Uterus (tissue), 2 donors: ENCODE measurements at regions not wholly inside any gene's neighbourhood (a gene's known extent, or its start where the extent isn't known, plus 50 kb on each side); places are given as distances from the start of the nearest gene placed in this dataset.

Experiments used
- CTCF ChIP-seq, 4 experiments: fragments of 200-600 bp in 2 of 4; fragments of 450-650 bp in 2 of 4; sonication (generic) in 2 of 4; IDR thresholded peaks; one replicate each; pipeline ENCODE4 v1.5.1; 2016 to 2019; ENCODE audit warnings: antibody characterized with exemption in 4 of 4, mild to moderate bottlenecking in 2 of 4, moderate library complexity in 1 of 4
- POLR2A ChIP-seq, 2 donors: fragments of 450-650 bp; IDR thresholded peaks; one replicate each; pipeline ENCODE4 v1.6.1; 2016; ENCODE audit warnings: antibody characterized with exemption in 2 of 2, mild to moderate bottlenecking in 1 of 2, moderate library complexity in 1 of 2

DNA sequence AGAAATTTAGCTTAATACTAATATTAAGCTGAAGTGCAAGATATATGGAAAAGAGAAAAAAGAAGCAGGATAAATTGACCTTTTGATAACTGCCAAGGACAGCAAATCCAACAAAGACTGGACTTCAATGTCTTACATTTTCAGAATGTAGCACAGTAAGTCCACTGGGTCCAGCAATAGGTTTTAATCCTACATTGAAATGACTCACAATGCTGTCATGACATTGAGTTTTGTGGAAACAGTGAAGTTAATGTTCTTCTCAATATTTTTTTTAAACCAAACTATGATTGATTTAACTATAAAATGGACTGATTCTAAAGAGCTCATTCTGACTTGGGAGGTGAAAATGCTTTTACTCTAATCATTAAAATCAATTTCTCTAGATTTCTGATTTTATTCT lies 166.6 kb upstream of the ZNF717 start:
- TF ChIP-seq POLR2A (IDR thresholded peaks at IDR 0.05) (no peak), CTCF (IDR thresholded peaks at IDR 0.05) (no peak)
